ENCODE measurements at regions not wholly inside any gene's neighbourhood (a gene's known extent, or its start where the extent isn't known, plus 50 kb on each side); places are given as distances from the start of the nearest gene placed in this dataset.

DNA sequence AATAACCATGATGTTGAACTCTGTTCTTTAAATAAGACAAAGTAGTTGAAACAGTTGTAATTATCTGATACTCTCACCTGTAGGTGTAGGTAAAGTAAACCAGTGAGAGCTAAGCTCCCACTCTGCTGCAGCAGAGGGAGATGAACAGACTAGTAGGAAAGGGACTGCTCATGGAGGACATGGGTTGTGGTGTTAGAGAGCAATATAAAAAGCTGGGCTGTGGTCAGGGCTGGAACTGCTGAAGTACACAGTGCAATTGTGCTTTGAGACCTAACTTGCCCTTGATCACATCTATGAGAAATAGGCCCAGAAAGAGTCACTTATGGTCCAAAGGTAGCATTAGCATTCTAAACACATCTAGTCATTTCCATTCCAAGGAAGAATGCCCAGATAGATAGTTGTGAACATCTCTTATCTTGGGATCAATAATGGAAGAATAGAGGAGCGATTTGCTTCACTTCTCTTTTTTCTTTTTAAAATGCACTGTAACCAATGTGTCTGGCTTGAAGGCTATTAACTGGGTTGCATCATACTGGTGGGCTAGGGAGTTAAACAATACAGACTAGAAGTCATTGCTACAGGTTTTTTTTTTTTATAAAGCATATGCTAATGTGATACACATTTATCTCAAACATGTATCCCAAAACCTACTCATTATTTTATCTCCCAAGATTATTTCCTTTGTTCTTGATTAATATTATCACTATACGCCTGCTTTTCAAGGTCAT, 251.3 kb upstream of the CENPE start:
- Histone ChIP-seq H2AFZ (ENCODE audit: control insufficient read depth, low read depth, low read length) (no peak overlapping the region), H3K36me3 (ENCODE audit: control insufficient read depth in 2 of 2, insufficient read depth in 2 of 2, low read length in 1 of 2) (no peaks in the 10 kb centered on the region), H3K4me3 (no peak overlapping the region), H3K9ac (ENCODE audit: control insufficient read depth, insufficient read depth, low read length) (no peak overlapping the region), H3K9me3 (replicated peaks; ENCODE audit: control insufficient read depth, insufficient read depth, low read length) (no peaks in the 10 kb centered on the region), H3K27me3 (replicated peaks in 1 of 2; ENCODE audit: control insufficient read depth in 2 of 2, insufficient read depth in 2 of 2, low read length in 1 of 2) (no peaks in the 10 kb centered on the region), H4K20me1 (ENCODE audit: control insufficient read depth, insufficient read depth) (no peaks in the 10 kb centered on the region), H3K4me2 (ENCODE audit: control insufficient read depth, insufficient read depth) (no peak overlapping the region), H3K79me2 (ENCODE audit: control insufficient read depth, insufficient read depth, low read length) (no peaks in the 10 kb centered on the region), H3K27ac (ENCODE audit: control insufficient read depth, insufficient read depth) (no peak overlapping the region), H3K4me1 (ENCODE audit: control insufficient read depth, insufficient read depth, low read length) (no peaks in the 10 kb centered on the region)
- in situ Hi-C loops (cut with MboI) (no loop called here), intact Hi-C loops (cut with micrococcal nuclease; ENCODE audit: unreplicated experiment) (no loop called here)
- DNase-seq (ENCODE audit: low read depth, low spot score) (no peak), ATAC-seq (no peak), FAIRE-seq (no peak)
- WGBS (ENCODE audit: insufficient coverage, insufficient replicate concordance, low lambda C conversion rate, missing lambda C conversion rate) = 19% methylated on average over 2 of the region's 2 CpGs
- TF ChIP-seq JUNB (IDR thresholded peaks at IDR 0.05) (no peak), SIN3A (IDR thresholded peaks at IDR 0.05; ENCODE audit: low read depth, low read length) (no peak)
- ChIA-PET CTCF (no interaction called here), RAD21 (ENCODE audit: unreplicated experiment) (no interaction called here), POLR2A (no interaction called here), SMC1A (ENCODE audit: uncharacterized antibody, unreplicated experiment) (no interaction called here)
- no TSS peak for BruUV-seq (replicated peaks)

DNA sequence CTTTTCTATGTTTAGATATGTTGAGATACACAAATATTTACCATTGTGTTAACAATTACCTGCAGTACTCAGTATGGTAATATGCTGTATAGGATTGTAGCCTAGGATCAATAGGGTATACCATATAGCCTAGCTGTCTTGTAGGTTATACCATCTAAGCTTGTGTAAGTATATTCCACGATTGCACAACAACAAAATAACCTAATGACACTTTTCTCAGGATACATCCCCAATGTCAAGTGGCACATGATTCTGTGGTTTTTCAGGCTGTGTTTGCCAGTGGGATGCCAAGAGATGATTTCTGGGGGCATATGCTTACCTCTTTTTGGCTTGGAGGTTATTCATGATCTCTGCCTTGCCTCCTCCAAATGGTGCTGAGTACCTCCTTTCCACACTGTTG, 247.2 kb upstream of the CENPE start:
- Histone ChIP-seq H4K20me1 (ENCODE audit: control insufficient read depth, insufficient read depth) (no peaks in the 10 kb centered on the region), H3K27ac (ENCODE audit: control insufficient read depth, insufficient read depth) (no peak overlapping the region), H3K9ac (ENCODE audit: control insufficient read depth, insufficient read depth, low read length) (no peak overlapping the region), H3K4me1 (ENCODE audit: control insufficient read depth, insufficient read depth, low read length) (no peaks in the 10 kb centered on the region), H3K4me2 (ENCODE audit: control insufficient read depth, insufficient read depth) (no peak overlapping the region), H3K36me3 (ENCODE audit: control insufficient read depth in 2 of 2, insufficient read depth in 2 of 2, low read length in 1 of 2) (no peaks in the 10 kb centered on the region), H2AFZ (ENCODE audit: control insufficient read depth, low read depth, low read length) (no peak overlapping the region), H3K27me3 (replicated peaks in 1 of 2; ENCODE audit: control insufficient read depth in 2 of 2, insufficient read depth in 2 of 2, low read length in 1 of 2) (no peaks in the 10 kb centered on the region), H3K4me3 (no peak overlapping the region), H3K79me2 (ENCODE audit: control insufficient read depth, insufficient read depth, low read length) (no peaks in the 10 kb centered on the region), H3K9me3 (replicated peaks; ENCODE audit: control insufficient read depth, insufficient read depth, low read length) (no peaks in the 10 kb centered on the region)
- intact Hi-C loops (cut with micrococcal nuclease; ENCODE audit: unreplicated experiment) = no loop called here
- WGBS (ENCODE audit: insufficient coverage, insufficient replicate concordance, low lambda C conversion rate, missing lambda C conversion rate) = 0% methylated on average over 1 of the region's 1 CpG
- SMC1A ChIA-PET (ENCODE audit: uncharacterized antibody, unreplicated experiment) = interaction anchor here (1.0 kb wide), 1 partner anchor 8 kb away, joined by 3 read pairs; no protein-coding TSS in a partner anchor
- POLR2A ChIA-PET = no interaction called here
- ATAC-seq (no peak), FAIRE-seq (no peak), DNase-seq (ENCODE audit: low read depth, low spot score) (no peak)
- RAD21 ChIA-PET (ENCODE audit: unreplicated experiment) = no interaction called here
- BruUV-seq (replicated peaks) = no TSS peak
- in situ Hi-C loops (cut with MboI) = no loop called here
- CTCF ChIA-PET = no interaction called here
- TF ChIP-seq, protein P1, sequence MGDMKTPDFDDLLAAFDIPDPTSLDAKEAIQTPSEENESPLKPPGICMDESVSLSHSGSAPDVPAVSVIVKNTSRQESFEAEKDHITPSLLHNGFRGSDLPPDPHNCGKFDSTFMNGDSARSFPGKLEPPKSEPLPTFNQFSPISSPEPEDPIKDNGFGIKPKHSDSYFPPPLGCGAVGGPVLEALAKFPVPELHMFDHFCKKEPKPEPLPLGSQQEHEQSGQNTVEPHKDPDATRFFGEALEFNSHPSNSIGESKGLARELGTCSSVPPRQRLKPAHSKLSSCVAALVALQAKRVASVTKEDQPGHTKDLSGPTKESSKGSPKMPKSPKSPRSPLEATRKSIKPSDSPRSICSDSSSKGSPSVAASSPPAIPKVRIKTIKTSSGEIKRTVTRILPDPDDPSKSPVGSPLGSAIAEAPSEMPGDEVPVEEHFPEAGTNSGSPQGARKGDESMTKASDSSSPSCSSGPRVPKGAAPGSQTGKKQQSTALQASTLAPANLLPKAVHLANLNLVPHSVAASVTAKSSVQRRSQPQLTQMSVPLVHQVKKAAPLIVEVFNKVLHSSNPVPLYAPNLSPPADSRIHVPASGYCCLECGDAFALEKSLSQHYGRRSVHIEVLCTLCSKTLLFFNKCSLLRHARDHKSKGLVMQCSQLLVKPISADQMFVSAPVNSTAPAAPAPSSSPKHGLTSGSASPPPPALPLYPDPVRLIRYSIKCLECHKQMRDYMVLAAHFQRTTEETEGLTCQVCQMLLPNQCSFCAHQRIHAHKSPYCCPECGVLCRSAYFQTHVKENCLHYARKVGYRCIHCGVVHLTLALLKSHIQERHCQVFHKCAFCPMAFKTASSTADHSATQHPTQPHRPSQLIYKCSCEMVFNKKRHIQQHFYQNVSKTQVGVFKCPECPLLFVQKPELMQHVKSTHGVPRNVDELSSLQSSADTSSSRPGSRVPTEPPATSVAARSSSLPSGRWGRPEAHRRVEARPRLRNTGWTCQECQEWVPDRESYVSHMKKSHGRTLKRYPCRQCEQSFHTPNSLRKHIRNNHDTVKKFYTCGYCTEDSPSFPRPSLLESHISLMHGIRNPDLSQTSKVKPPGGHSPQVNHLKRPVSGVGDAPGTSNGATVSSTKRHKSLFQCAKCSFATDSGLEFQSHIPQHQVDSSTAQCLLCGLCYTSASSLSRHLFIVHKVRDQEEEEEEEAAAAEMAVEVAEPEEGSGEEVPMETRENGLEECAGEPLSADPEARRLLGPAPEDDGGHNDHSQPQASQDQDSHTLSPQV (IDR thresholded peaks at IDR 0.05) = no peak
- no peak for TF ChIP-seq SIN3A (IDR thresholded peaks at IDR 0.05; ENCODE audit: low read depth, low read length)
- TF ChIP-seq ZNF622 (IDR thresholded peaks at IDR 0.05) = no peak
- no peak for TF ChIP-seq ASH2L (IDR thresholded peaks at IDR 0.05; ENCODE audit: borderline replicate concordance, low read depth)
- no peak for TF ChIP-seq TBL1XR1 (IDR thresholded peaks at IDR 0.05; ENCODE audit: low read depth, low read length)
- TF ChIP-seq, protein P2, sequence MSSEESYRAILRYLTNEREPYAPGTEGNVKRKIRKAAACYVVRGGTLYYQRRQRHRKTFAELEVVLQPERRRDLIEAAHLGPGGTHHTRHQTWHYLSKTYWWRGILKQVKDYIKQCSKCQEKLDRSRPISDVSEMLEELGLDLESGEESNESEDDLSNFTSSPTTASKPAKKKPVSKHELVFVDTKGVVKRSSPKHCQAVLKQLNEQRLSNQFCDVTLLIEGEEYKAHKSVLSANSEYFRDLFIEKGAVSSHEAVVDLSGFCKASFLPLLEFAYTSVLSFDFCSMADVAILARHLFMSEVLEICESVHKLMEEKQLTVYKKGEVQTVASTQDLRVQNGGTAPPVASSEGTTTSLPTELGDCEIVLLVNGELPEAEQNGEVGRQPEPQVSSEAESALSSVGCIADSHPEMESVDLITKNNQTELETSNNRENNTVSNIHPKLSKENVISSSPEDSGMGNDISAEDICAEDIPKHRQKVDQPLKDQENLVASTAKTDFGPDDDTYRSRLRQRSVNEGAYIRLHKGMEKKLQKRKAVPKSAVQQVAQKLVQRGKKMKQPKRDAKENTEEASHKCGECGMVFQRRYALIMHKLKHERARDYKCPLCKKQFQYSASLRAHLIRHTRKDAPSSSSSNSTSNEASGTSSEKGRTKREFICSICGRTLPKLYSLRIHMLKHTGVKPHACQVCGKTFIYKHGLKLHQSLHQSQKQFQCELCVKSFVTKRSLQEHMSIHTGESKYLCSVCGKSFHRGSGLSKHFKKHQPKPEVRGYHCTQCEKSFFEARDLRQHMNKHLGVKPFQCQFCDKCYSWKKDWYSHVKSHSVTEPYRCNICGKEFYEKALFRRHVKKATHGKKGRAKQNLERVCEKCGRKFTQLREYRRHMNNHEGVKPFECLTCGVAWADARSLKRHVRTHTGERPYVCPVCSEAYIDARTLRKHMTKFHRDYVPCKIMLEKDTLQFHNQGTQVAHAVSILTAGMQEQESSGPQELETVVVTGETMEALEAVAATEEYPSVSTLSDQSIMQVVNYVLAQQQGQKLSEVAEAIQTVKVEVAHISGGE (CRISPR knock-in tag; IDR thresholded peaks at IDR 0.05) = no peak
- no peak for TF ChIP-seq STAT1 (conservative IDR thresholded peaks at IDR 0.05)

Data from GM12878 (cell line).